ENCODE measurements at regions not wholly inside any gene's neighbourhood (a gene's known extent, or its start where the extent isn't known, plus 50 kb on each side); places are given as distances from the start of the nearest gene placed in this dataset.

DNA sequence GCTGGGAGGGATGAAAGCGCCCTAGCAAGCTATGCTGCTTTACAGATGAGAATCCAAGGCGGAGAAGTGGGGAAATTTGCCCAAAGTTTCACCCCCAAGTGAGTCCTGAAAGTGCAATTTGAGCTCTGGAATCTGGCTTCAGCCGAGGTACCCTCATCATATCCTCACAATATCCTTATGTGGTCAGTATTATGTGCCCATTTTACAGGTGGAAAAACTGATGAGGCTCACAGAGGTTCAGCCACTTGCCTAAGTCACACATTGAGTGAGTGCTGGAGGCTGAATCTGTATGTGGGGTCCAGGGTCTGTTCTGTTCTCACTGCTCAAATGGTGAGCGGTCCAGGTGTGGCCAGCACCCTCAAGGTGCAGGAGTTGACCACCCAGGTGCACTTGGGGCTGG lies 85.3 kb downstream of the MATN1 start:
- DNase-seq (ENCODE audit: low spot score), result no peak

DNA sequence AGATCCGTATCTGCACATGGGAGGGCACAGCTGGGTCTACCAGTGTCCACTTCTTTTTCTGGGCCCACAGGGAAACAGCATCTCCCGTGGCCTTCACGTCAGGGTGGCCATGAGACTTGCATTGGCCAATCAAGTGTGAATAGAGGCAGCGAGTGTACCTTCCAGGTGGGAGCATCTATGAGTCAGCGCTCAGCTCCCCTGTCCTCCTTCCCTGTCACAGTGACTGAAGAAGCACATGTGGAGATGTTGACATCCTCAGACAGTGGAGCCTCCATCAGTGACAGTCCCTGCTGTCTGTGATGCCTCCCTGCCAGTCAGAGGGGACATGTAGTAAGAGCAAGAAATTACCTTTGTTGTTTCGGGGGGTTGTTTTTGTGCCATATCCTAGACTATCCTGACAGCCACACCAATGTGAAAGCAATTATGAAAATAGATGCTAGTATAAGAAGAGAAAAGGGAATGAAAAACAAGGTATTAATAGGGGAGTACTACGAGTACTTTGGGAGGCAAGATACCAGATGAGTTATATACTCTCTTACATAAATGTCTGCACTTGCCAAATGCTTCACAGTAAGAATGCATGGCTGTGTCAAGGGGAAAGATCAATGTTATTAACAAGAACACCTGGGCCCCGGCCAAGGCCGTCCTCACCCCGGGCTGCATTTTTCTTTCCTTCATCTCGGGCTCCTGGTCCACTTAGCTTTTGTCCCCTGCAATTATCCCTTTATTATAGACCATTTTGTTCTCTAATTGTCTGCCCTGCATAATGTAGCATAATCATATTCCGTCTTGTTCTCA lies 86.0 kb downstream of the MATN1 start:
- DNase-seq (ENCODE audit: low spot score), result no peak

GRCh38 chr1:30636621-30637020 lies 86.8 kb downstream of the MATN1 start:
- no peak for DNase-seq (ENCODE audit: low spot score)

DNA sequence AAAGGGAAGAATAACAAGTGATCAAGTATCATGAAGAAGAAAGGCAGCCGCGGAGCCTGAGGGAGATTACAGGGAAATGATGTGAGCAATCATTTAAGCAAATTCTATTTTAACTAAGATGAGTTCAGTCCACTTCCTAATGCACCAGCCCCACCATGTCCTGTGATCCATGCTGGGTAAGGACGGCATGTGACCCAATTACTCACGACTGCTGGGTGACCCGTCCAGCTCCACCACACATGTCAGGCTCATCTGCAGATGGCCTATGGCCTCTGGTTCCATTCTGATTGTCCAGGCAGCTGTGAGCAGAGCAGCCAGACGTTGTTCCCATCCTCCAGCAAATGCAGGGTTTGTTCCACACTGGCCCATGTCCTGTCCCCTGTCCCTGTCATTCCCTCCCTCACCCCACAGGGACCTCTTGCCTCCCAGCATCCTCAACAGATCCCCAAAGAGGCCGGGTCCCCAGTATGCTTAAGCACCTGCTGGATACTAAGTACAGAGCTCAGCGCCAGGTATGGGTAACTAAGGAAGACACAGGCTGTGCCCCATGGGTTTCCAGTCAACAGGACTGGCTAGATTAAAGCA lies 87.9 kb downstream of the MATN1 start:
- no peak for DNase-seq (ENCODE audit: low spot score)

DNA sequence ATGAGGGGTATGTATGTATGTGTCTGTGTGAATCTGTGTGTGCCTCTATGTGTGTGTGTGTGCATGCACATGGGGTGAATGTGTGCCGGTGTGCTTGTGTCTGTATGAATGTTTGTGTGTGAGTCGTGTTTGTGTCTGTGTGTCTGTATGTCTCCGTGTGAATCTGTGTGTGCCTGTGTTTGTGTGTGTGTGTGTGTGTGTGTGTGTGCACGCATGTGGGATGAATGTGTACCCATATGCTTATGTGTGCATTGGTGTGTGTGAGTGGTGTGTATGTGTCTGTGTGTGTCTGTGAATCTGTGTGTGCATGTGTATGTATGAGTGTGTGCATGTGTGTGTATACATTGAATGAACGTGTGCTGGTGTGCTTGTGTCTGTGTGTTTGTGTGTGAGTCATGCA lies 88.9 kb downstream of the MATN1 start:
- DNase-seq (ENCODE audit: low spot score), result no peak

DNA sequence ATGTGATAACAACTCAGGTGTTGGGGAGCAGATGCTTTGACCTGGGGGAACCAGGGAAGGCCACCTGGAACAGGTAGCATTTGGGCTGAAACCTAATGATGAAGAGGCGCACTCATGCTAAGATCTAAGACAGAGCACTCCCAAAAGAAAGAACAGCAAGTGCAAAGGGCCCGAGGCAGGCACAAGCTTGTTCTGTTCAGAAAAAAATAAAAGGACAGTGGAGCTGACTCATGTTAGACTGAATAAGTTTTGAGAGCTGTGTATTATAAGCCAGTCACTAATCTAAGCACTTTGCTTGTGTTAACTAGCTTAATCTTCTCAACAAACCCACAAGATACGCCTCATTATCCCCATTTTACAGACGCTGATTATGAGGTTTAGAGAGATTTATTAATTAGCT lies 90.1 kb downstream of the MATN1 start:
- no peak for DNase-seq (ENCODE audit: low spot score)

GRCh38 chr1:30632481-30632880 lies 90.9 kb downstream of the MATN1 start:
- no peak for DNase-seq (ENCODE audit: low spot score)

- no peak for DNase-seq (ENCODE audit: low spot score)
Observed at GRCh38 chr1:30631700-30632099, 91.7 kb downstream of the MATN1 start.

- DNase-seq (ENCODE audit: low spot score), result no peak
Observed at GRCh38 chr1:30629501-30629900, 93.9 kb downstream of the MATN1 start.

GRCh38 chr1:30627994-30628393 lies 95.4 kb downstream of the MATN1 start:
- DNase-seq (ENCODE audit: low spot score), result no peak

GRCh38 chr1:30627206-30627605 lies 96.2 kb downstream of the MATN1 start:
- no peak for DNase-seq (ENCODE audit: low spot score)

DNA sequence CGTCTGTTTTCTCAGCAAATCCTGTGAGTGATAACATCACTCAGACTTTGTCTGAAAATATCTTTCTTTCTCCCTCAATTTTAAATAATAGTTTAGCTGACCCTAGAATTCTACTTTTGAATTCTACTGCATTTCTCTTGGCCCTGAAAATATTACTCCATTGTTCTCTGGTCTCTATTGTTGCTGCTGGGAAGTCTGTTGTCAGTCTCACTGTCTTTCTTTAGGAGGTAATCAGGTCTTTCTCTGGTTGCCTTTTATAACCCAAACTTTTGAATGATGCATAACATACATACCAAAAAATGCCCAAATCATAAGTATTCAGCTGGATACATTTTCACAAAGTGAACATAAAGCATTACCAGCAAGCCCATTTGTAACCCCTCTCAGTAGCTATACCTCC lies 100.0 kb downstream of the MATN1 start:
- no peak for DNase-seq (ENCODE audit: low spot score)

DNA sequence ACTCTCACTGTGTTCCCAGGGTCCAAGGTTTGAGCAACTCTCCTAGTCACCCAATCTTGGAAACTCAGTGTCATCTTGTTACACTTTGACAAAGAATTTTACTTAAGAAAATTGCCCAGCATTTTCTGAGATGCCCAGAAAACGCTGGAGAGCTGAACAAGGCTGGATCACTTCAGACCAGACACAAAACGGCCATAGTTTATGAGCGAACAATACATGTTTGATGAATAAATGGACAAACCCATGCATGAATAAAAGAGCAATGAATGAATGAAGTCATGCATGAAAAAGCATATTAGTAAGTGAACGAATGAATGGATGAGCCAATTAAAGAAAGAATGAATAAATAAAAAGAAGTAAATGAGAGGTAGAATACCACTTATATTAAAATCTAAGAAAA lies 103.8 kb downstream of the MATN1 start:
- DNase-seq (ENCODE audit: low spot score), result no peak

GRCh38 chr1:30618335-30618747 lies 105.0 kb downstream of the MATN1 start:
- DNase-seq (ENCODE audit: low spot score), result no peak

- no peak for DNase-seq (ENCODE audit: low spot score)
Observed at GRCh38 chr1:30616759-30617158, 106.6 kb downstream of the MATN1 start.

DNA sequence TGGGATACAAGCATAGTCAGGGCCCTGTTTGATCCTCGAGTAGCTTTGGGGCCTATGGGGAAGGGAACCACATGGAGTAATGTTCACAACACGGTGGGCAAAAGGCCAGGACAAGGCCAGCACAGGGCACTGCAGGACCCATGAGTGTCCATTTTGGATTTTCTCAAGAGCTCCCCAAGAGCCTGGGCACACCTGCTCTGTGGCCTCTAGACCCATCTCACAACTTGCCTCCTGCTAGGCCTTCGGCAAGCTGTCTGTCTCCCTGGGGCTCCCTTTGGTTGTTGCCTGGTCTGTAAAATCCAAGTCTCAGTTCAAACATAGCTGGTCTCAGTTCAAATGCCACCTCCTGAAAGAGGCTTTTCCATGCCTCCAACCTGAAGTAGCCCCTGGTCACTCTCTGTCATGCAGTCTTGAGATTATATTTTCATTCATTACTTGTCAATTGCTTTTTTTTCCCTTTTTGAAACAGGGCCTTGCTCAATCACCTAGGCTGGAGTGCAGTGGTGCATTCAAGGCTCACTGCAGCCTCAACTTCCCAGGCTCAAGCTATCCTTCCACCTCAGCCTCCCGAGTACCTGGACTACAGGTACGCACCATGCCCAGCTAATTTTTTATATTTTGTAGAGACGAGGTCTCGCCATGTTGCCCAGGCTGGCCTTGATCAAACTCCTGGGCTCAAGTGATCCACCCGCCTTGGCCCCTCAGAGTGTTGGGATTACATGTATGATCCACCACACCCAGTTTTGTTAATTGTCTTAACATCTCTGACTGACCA lies 107.4 kb downstream of the MATN1 start:
- no peak for DNase-seq (ENCODE audit: low spot score)

- no peak for DNase-seq (ENCODE audit: low spot score)
Observed at GRCh38 chr1:30615076-30615795, 108.1 kb downstream of the MATN1 start.

GRCh38 chr1:30613188-30613587 lies 110.2 kb downstream of the MATN1 start:
- no peak for DNase-seq (ENCODE audit: low spot score)

DNA sequence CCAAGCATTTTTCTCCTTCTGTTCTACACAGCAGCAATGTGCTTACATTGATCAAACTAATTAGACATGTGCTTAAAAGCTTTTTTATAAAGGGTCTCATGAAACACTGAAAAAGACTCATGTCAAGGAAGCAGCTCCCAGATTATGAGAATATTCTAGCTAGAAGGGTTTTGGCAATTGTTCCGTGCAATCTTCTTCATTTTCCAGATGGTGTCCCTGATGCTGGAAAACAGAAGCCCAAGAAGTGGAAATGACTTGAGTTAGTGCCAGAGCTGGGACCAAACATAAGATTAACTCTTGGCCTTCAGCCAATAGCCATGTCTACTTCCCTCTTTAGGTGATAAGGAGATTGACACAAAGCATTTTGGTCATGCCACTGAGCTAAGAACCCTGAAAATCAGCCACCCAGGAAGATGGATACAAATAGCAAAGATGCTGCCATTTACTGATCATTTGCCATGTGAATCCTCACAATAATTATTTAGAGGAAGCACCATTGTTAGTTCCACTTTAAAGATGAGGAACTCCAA lies 110.8 kb downstream of the MATN1 start:
- DNase-seq (ENCODE audit: low spot score), result no peak

- DNase-seq (ENCODE audit: low spot score), result no peak
Observed at GRCh38 chr1:30611741-30612309, 111.6 kb downstream of the MATN1 start.

DNA sequence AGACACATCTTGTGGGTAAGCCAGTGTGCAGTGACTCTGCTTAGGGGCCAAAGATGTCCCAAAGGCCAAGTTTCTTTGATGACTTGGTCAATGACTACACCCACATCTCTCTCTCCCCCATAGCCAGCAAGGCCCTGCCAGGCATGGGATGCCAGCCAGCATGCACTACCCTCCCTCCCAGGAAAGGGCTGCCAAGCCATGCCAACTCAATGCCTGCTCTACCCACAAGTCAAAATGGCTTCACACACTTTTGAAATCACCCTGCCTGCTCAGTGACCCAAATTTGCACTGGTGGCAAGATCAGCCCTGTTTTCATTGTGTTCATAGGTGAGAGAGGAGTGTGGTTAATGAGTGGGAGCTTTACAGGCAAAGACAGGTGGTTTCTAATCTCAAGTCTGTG lies 112.5 kb downstream of the MATN1 start:
- no peak for DNase-seq (ENCODE audit: low spot score)

DNA sequence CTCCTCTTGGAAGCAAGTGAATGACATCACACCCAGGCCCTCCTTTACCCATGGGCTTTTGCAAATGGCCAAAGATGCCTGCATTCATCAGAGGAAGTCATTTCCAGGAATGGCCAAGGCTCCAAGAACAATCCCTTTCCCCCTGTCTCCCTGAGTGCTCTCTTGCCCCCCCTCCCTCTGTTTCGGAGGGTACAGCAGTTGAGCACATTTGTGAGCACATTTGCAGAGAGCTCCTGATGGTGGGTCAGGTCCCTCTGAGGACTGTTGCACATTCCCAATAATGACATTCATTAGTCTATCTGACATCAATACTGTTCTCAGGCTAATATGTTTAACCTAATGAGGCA lies 113.4 kb downstream of the MATN1 start:
- no peak for DNase-seq (ENCODE audit: low spot score)

Measured in umbilical cord (tissue), 1 donor.